Thyroid gland (tissue), 4 donors: ENCODE measurements at regions not wholly inside any gene's neighbourhood (a gene's known extent, or its start where the extent isn't known, plus 50 kb on each side); places are given as distances from the start of the nearest gene placed in this dataset.

Experiments
- CTCF ChIP-seq, 6 experiments: fragments of 200-600 bp in 3 of 6; fragments of 450-650 bp in 3 of 6; sonication (generic) in 3 of 6; IDR thresholded peaks; one replicate each; pipeline ENCODE4 v1.5.1; 2016 to 2019; ENCODE audit warnings: antibody characterized with exemption in 6 of 6, mild to moderate bottlenecking in 2 of 6, inconsistent platforms in 1 of 6, moderate library complexity in 1 of 6
- POLR2A ChIP-seq, 2 donors: fragments of 450-650 bp; IDR thresholded peaks; one replicate each; pipeline ENCODE4 v1.6.1; 2017; ENCODE audit warnings: antibody characterized with exemption in 2 of 2, mild to moderate bottlenecking in 2 of 2, moderate library complexity in 1 of 2

GRCh38 chr6:115796829-115797228 is 263.9 kb downstream of the FRK start:
- TF ChIP-seq CTCF (IDR thresholded peaks at IDR 0.05) (no peak), POLR2A (IDR thresholded peaks at IDR 0.05) (no peak)
